ENCODE measurements at regions not wholly inside any gene's neighbourhood (a gene's known extent, or its start where the extent isn't known, plus 50 kb on each side); places are given as distances from the start of the nearest gene placed in this dataset.
"Not testable (repeated sequence)": the region's sequence is repeated elsewhere in the genome, so short reads cannot be mapped to it uniquely, and the experiment has no call there.

DNA sequence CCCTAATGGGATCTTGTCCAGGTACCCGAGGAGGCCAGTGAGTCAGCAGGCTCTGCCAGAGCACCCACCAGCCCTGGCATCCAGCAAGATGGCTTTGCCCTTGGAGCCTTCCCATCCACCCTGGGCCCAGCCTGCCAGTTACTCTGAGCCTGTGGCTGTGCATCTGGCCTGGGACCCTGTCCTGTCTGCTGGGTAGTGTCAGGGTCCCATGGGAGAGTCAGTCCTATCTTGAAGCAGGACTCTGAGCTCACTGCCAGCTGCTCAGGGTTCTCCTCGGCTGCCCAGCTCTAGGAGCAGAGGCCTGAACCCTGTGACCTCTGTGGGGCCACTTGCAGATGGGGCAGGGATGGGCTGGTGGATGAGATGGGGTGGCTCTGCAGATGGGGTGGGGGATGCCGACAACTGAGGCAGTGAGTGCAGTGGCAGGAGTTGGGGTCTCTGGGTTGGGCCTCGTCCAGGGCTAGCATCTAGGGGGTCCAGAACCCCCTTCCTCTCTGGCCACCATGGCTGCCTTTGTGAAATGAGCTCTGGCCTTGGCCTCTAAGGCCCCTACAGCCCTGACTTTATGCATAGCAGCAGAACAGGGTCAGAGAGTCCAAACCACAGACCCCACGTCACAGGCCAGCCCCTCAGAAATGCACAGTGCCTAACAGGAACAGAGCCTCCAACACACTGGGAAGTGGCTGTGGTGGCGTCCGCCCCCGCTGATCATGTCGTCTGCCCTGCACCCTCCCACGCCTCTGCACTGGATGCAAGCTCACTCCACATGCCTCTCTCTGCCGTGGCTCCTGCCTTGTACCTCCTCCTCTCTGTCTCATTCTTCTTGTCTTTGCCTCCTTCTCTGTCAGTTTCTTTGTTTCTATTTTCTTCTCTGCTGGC is 88.1 kb upstream of the RET start:
- DNase-seq = no peak

- no peak for DNase-seq
These were observed 87.4 kb upstream of the RET start for GRCh38 chr10:42989481-42989921.

GRCh38 chr10:42990016-42990720 is 86.7 kb upstream of the RET start:
- no peak for DNase-seq

DNA sequence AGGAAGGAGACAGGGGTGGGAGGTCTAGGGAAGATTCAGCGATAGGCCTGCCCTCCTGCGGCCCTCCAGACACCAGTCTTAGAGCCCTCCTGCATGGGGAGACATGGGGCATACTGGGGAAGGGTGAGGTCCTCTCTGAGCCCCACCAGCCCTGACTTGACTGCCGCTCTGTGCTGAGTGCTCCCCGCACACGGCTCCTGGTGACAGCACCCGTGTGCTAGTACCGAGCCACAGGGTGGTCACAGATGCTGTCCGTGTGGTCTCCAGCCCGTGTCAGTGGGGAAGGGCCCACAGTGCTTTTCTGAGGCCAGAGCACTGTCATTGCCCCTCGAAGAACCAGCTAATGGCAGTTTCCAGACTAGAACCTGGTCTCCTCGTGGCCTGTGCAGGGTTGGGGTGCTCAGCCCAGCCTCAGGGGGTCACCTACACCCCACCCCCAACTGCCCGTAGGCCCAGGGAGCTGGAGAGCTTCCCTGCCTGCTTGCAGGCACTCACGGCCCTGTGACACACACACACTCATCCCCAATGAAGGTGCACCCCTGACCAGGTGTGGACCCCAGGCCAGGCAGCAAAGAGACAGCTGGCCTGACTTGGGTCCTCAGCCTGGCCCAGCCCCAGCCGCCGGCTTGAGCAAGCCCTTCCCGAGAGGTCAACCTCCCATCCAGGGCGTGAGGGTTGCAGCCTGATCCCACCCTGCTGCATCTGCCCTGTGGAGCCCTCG is 86.0 kb upstream of the RET start:
- DNase-seq = no peak

DNA sequence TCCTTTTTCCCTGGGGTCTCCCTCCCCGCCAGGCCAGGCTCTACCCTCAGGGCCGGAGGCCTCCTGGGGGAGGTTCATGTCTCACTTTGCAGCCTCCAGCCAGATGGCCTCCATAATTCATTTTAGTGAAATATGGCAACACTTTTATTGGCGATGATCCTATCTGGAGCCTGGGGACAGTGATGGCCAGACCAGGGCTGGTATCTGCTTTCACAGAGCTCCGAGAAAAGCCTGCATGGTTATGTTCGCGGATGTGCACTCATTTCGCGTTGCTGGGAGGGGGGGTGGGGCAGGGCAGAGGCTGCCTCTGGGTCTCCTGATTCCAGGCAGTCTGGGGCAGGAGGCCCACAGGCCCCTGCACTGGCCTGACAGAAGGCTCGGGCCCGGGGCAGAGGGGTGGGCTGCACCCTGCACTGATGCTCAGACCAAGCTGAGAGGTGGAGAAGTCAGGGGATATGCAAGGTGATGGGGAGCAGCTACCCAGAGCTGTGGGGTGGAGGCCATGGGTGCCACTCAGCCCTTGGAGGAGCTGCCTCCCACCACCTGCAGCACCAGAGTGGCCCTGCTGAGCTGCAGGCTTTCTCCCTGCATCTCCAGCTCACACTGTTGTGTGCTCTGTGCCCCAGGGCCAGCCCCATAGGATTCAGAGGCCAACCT is 85.3 kb upstream of the RET start:
- DNase-seq = no peak

DNA sequence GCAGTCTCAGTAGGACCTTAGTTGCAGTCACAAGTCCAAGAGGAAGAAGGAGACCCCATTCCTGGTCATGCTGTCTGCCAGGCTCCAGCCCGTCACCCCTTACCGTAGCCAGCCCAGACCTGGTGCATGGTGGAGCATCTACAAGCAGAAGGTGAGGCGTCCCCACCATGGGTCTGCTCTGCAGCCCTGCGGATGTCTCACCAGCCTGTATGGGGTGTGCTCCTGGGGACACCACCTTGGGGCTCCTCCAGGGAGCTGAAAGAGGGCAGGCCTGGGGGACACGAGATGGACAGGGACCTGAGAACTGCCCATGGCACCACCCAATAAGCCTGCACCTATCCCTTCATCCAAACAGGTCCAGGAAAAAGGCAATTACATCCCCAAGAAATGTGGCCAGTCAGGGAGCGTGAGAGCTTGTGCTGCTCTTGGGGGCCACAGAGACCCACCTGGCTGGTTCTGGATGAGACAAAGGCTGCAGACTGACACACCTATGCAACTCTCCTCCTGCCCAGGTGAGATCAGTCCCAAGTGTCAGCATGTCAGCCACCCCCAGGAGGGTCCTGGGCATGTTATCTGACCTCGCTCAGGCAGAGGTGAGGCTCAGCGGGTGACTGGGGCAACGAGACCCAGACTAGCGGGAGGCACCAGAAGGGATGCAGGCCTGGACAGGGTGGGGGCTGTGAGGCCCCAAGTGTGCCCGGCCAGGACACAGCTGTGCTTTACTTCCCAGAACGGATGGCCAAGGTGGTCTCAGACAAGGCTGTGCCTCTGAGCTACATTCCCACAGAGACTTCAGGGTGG is 84.5 kb upstream of the RET start:
- DNase-seq = no peak

- no peak for DNase-seq
These were observed 83.9 kb upstream of the RET start for GRCh38 chr10:42992957-42993390.

DNA sequence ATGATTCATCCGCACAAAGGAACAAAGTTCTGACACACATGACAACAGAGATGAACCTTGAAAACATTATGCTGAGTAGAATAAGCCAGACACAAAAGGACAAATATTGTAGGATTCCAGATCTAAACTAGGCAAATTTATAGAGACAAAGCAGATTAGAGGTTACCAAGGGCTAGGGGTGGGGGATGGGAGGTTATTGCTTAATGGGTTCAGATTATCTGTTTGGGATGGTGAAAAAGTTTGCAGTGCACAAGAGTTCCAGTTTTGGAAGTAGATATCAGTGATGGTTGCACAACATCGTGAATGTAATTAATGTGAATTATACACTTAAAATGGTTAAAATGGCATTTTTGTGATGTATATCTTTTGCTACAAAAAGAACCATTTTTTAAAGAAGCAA is 82.0 kb upstream of the RET start:
- not testable (repeated sequence) for DNase-seq

DNA sequence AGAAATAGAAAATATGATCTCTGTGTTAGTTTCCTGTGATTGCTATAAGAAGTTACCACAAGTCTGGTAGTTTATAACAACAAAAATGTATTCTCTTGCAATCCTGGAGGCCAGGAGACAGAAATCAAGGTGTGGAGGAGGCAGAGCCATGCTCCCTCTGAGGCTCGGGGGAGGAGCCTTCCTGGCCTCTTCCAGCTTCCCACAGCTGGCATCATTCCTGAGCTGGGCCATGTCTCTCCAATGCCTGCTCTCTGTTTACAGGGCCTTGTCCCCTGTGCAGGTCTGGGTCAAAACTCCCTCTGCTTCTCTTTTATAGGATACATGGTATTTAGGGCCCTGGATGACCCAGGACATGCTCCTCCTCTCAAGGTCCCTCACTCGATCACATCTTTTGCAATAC is 81.3 kb upstream of the RET start:
- no peak for DNase-seq

- no peak for DNase-seq
These were observed 80.3 kb upstream of the RET start for GRCh38 chr10:42996588-42996987.

DNA sequence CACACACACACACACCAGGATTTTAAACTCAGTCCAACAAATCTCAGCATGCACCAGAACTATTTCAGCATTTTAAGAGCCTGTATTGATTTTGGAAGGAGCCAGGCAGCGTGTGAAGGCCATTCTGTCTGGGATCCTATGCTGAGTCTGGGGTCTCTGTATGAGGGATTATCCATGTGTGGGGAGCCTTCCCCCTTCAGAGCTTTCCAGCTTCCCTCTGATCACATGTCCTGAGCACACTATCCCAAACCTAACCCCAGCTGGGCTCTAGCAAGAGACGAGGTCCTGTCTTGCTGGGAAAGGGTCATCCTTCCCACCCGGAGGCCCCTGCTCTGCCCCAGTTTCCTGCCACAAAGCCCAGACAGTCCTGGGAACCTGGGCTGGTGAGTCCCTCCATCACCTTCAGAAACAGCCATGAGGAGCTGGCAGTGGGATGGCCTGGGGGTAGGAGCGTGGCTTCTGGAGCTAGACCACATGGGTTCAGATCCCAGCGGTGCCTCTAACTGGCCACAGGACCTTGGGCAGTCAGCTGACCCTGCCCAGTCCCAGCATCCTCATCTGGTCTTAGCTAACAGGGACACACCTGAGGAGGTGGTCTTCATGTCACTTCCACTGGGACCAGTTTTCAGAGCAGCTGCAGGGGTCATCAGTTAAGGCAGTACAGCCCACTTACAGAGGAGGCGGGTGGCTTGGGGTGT is 79.6 kb upstream of the RET start:
- DNase-seq = no peak

- no peak for DNase-seq
These were observed 79.1 kb upstream of the RET start for GRCh38 chr10:42997849-42998165.

DNA sequence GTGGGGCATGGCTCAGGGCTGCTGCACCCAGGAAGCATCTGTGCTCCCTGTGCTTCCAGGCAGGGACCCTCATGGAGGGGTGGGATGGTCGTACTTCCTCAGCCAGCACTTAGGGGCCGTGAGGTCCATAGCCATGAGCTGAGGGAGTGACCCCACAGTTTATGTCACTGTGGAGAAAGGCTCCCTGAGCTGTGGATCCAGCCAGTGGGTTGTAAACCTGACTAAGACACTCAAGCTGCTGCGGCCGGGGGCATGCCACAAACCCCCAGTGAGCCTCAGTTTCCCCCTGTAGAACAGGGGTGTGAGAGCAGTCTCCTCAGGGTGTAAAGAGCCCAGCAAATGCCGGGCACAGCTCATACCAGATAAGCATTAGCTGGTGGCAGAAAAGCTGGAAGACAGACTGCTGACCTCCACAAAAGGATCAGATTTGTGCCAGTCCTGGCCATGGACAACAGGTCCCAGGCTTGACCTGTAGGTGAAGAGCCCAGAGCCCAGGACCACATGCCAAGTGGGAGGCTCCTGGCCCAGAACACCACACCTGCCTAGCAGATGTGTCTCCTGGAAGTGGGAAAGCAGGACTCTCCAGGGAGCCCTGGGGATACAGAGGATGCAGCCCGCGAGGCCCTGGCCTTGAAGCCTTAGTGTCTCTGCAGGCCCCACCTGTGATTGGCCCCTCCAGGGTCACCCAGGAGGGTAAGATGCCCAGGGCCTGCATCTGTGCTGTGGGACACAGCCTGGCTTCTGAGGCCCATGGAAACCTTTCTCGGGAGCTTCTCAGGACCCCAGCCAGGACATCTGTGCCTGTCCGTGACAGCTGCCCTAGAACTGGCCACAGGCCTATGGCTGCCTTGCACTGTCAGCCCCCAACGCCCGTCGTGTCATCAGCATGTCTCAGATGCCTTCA is 78.1 kb upstream of the RET start:
- DNase-seq = no peak

DNA sequence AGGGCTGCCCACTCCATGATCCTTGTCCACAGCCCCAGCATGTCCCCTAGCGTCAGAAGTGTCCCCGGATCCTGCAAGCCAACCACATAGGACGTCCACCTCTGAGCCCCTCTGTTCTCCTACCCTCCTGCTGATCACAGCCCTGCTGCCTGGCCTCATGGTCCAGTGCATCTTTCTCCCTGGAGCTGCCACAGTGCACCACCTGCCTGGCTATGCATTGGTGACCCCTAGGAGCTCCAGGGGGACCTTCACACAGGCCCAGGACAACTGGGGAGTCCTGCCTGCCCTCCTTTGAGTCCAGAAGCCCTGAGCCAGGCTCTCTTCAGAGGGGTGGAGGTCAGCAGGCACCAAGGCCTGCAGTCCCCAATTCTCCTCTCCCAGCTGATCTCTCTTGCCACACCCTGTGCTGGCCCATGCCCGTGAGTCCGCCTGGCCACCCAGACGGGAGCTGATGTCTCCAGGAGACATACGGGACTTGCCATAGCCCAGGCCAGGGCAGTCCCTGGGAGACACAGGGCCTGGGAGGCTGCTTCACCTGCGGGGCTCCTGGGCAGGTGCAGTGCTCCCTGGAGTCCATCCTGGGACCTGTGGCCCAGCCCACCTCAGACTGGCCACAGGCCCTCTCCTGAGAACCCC is 77.4 kb upstream of the RET start:
- no peak for DNase-seq

DNA sequence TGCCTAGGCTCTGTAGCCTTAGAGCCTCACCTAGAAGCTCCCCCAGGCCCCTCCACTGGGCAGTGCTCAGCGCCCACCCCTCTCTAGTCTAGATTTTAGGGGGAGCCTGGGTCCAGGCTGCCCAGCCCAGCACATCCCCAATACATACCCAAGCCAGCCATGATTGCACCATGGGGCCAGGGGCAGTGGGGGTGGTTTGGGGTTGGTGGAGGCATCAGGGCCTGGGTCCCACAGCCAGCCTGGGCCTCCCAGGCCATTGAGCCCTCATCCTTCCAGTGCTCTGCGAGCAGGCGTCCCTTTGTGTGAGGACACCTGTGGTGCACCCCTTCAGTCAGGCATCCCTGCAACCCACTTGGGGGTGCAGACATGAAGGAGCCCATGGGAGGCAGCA is 76.9 kb upstream of the RET start:
- no peak for DNase-seq

GRCh38 chr10:43000651-43001426 is 76.0 kb upstream of the RET start:
- no peak for DNase-seq

DNA sequence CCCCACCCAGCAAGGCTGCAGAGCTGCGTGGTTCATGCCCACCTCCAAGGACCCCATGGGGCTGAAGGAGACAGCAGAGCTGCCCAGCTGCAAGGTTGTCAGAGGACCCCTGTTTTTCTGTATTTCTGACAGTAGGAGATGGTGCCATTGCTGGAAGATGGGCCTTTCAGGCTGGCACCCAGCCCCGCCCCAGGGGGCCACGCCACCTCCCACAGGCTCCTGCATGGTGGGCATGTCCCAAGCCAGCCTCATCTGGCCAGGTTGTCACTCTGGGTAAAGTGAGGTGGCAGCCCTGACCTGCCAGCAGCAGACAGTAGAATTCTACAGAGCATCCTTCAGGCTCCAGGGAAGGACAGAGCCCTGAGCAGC is 75.5 kb upstream of the RET start:
- DNase-seq = no peak

GRCh38 chr10:43002596-43002995 is 74.3 kb upstream of the RET start:
- no peak for DNase-seq

GRCh38 chr10:43006490-43006889 is 70.4 kb upstream of the RET start:
- no peak for DNase-seq
